ENCODE measurements at regions not wholly inside any gene's neighbourhood (a gene's known extent, or its start where the extent isn't known, plus 50 kb on each side); places are given as distances from the start of the nearest gene placed in this dataset.

DNA sequence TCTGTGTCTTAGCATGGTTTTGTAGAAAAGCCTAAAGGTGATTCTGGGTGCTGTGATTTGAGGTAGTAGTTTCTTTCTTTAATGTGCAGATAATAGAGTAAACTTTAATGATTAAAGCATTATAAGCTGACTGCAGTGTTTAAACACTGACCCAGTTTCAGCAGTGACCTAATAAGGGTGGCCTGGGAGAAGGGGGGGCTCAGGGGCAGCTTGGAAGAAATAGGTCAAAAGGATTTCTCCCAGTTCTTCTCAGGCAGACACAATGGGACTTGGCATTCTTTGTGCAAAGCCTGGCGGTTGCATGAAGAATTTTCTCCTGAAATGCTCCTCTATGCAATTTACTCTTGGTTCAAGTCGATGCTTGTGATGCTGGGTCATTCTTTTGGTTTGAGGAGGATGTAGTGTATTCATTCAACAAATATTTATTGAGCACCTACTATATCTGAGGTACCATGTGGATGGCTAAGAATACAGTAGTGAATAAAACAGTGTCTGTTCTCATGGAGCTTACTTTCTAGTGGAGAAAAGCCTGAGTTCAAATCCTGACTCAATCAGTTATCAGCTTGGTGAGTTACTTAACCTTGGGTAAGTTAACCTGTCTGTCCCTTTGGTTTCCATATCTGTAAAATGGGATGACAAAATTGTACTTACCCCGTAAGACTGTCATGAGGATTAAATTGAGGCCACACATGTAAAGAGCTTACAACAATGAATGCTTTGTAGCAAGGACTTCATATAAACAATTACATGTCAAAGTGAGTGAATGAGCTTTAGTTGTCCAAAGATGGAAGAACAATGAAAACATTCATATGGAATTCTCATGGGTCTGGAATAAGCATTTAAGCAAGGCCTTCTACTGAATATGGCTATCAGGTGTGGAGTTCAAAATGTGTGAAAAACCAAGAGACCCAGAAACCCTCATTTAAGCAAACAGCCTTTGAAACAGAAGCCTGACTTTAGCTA lies 210.2 kb downstream of the KCNRG start:
- no peak overlapping the region for H3K4me3 ChIP-seq
- H3K27me3 ChIP-seq = no peaks in the 10 kb centered on the region
- DNase-seq = no peak
- H3K9me3 ChIP-seq = no peaks in the 10 kb centered on the region
- TF ChIP-seq, protein P1, sequence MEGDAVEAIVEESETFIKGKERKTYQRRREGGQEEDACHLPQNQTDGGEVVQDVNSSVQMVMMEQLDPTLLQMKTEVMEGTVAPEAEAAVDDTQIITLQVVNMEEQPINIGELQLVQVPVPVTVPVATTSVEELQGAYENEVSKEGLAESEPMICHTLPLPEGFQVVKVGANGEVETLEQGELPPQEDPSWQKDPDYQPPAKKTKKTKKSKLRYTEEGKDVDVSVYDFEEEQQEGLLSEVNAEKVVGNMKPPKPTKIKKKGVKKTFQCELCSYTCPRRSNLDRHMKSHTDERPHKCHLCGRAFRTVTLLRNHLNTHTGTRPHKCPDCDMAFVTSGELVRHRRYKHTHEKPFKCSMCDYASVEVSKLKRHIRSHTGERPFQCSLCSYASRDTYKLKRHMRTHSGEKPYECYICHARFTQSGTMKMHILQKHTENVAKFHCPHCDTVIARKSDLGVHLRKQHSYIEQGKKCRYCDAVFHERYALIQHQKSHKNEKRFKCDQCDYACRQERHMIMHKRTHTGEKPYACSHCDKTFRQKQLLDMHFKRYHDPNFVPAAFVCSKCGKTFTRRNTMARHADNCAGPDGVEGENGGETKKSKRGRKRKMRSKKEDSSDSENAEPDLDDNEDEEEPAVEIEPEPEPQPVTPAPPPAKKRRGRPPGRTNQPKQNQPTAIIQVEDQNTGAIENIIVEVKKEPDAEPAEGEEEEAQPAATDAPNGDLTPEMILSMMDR (IDR thresholded peaks at IDR 0.05) = no peak
- no peak for FAIRE-seq
- no peak overlapping the region for H3K27ac ChIP-seq
- intact Hi-C loops (cut with DNase I) = no loop called here
- 84 to 85% methylated on average over 3 of the region's 3 CpGs for WGBS, 2 donors
- H3K36me3 ChIP-seq = no peaks in the 10 kb centered on the region
- peaks cover 3 to 12% (median 8%) of the 10 kb centered on the region in 3 donors for H3K4me1 ChIP-seq
- ATAC-seq = no peak

DNA sequence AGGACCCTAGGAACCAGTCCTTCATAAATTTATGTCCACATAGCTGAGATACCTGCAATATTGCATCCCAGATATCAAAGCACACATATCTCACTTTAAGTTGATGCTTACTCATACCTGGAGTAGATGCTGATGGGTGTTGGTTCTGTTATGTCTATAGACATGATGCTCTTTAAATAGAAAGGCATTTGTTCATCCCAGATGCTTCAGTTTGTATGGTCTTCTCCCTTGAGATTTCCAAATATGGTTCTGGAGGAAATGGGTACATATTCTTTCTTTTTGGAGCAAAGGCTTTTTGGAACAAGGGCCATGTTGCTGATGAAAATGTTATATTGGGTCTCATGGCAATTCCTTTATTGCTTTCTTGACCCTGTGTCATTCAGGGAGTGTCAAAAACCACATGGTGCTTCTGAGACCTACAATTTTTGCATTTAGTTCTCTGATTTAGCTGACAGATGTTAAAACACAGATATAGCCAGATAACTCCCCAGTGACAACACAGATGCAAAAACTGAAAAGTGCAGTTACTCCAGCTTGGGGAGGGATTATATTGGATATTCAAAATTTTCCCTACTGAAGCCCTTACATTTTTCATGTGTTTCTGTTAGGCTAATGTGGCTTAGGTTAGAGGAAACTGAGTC lies 211.4 kb downstream of the KCNRG start:
- Histone ChIP-seq H3K36me3 (no peaks in the 10 kb centered on the region), H3K4me3 (no peak overlapping the region), H3K4me1 (peaks cover 3 to 12% (median 8%) of the 10 kb centered on the region in 3 donors), H3K27me3 (no peaks in the 10 kb centered on the region), H3K27ac (no peak overlapping the region), H3K9me3 (no peaks in the 10 kb centered on the region)
- no peak for DNase-seq
- intact Hi-C loops (cut with DNase I) = no loop called here
- TF ChIP-seq, protein P1 (IDR thresholded peaks at IDR 0.05) = no peak
- no peak for ATAC-seq
- FAIRE-seq = no peak

DNA sequence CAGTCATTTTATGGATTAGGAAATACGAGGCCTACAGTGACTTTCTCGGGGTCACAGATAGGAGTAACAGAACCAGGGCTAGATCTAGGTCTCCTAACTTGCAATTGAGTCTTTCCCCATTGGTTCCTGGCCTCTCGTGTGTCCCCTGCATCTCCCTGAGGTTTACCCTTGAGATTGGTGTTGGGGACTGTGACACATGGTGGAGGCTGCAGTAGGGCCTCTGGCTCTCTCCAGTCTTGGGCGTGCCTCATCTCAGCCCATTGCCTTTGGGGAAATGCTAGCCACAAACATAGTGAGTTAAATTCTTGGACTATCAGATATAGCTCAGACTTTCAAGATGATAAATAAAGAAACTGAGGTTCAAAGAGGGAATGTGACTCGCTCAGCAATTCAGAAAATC lies 212.1 kb downstream of the KCNRG start:
- FAIRE-seq (no peak), DNase-seq (no peak), ATAC-seq (no peak)
- H3K27ac ChIP-seq = no peak overlapping the region
- no peaks in the 10 kb centered on the region for H3K36me3 ChIP-seq
- intact Hi-C loops (cut with DNase I) = no loop called here
- WGBS, 2 donors = 84 to 91% methylated on average over 5 of the region's 5 CpGs
- no peaks in the 10 kb centered on the region for H3K9me3 ChIP-seq
- TF ChIP-seq, protein P1 (IDR thresholded peaks at IDR 0.05) = no peak
- H3K4me1 ChIP-seq = peaks cover 3 to 12% (median 8%) of the 10 kb centered on the region in 3 donors
- H3K27me3 ChIP-seq = no peaks in the 10 kb centered on the region
- no peak overlapping the region for H3K4me3 ChIP-seq

DNA sequence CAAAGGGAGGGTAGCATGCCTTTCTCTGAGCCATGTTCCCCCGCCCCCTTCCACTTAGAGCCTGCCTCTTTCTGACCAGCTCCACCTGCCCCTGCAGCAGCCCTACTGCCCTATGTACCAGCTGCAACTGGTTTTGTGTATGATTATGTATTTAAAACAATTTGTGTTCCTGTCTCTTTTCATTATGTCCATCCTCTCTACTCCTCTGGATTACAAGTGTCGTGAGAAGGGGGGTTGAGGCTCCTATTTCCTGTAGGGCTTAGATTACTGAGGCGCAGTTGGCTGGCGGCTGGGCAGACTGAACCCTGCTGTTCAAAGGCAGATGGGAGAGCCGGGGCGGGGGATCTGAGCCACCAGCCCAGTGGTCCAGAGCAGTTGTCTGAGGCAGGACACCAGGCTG lies 213.3 kb downstream of the KCNRG start:
- Histone ChIP-seq H3K36me3 (no peaks in the 10 kb centered on the region), H3K4me3 (no peak overlapping the region), H3K4me1 (peaks cover 0 to 1% (median 0%) of the 10 kb centered on the region in 3 donors), H3K27me3 (no peaks in the 10 kb centered on the region), H3K27ac (no peak overlapping the region), H3K9me3 (no peaks in the 10 kb centered on the region)
- 87 to 94% methylated on average over 6 of the region's 6 CpGs for WGBS, 2 donors
- intact Hi-C loops (cut with DNase I) = no loop called here
- FAIRE-seq (no peak), DNase-seq (no peak), ATAC-seq (no peak)
- TF ChIP-seq, protein P1 (IDR thresholded peaks at IDR 0.05) = no peak

Measured in pancreas (tissue), 10 donors.